ENCODE measurements at regions not wholly inside any gene's neighbourhood (a gene's known extent, or its start where the extent isn't known, plus 50 kb on each side); places are given as distances from the start of the nearest gene placed in this dataset.

GRCh38 chr11:76723548-76723947 is 53.0 kb upstream of the LRRC32 start:
- H3K79me2 ChIP-seq (ENCODE audit: control insufficient read depth, insufficient read depth, low read length): no peaks in the 10 kb centered on the region
- TF ChIP-seq, protein P1, sequence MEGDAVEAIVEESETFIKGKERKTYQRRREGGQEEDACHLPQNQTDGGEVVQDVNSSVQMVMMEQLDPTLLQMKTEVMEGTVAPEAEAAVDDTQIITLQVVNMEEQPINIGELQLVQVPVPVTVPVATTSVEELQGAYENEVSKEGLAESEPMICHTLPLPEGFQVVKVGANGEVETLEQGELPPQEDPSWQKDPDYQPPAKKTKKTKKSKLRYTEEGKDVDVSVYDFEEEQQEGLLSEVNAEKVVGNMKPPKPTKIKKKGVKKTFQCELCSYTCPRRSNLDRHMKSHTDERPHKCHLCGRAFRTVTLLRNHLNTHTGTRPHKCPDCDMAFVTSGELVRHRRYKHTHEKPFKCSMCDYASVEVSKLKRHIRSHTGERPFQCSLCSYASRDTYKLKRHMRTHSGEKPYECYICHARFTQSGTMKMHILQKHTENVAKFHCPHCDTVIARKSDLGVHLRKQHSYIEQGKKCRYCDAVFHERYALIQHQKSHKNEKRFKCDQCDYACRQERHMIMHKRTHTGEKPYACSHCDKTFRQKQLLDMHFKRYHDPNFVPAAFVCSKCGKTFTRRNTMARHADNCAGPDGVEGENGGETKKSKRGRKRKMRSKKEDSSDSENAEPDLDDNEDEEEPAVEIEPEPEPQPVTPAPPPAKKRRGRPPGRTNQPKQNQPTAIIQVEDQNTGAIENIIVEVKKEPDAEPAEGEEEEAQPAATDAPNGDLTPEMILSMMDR (optimal IDR thresholded peaks at IDR 0.05 in 1 of 3, IDR thresholded peaks at IDR 0.05 in 1 of 3, conservative IDR thresholded peaks at IDR 0.05 in 1 of 3; ENCODE audit: extremely low read depth in 1 of 3, insufficient read depth in 2 of 3, low read length in 3 of 3): no peak
- TF ChIP-seq EZH2 (IDR thresholded peaks at IDR 0.05; ENCODE audit: low read length): no peak
- H3K4me2 ChIP-seq (ENCODE audit: control insufficient read depth, extremely low read depth, insufficient read depth, low read depth, low read length): no peak overlapping the region
- no peaks in the 10 kb centered on the region for H3K9me1 ChIP-seq (ENCODE audit: control insufficient read depth, extremely low read depth, insufficient read depth, low read length)
- no peak overlapping the region for H2AFZ ChIP-seq (ENCODE audit: control insufficient read depth, low read length)
- H3K36me3 ChIP-seq (ENCODE audit: control insufficient read depth in 2 of 2, extremely low read depth in 1 of 2, insufficient read depth in 2 of 2, low read length in 2 of 2): no peaks in the 10 kb centered on the region
- H3K4me1 ChIP-seq (ENCODE audit: control insufficient read depth, extremely low read depth, insufficient read depth, low read length): no peaks in the 10 kb centered on the region
- DNase-seq (ENCODE audit: low read depth, low spot score): no peak
- no peak overlapping the region for H3K4me3 ChIP-seq (ENCODE audit: control insufficient read depth in 2 of 3, extremely low read depth in 1 of 3, insufficient read depth in 2 of 3, low read depth in 1 of 3, low read length in 3 of 3)
- dilution Hi-C loops (cut with MboI; ENCODE audit: extremely low pct_ligation_motif_present, low sequenced_read_pairs): no loop called here
- no peaks in the 10 kb centered on the region for H4K20me1 ChIP-seq (ENCODE audit: control insufficient read depth, extremely low read depth, insufficient read depth, low read length)
- FAIRE-seq: no peak
- peaks cover 18% of the 10 kb centered on the region for H3K27me3 ChIP-seq (ENCODE audit: control insufficient read depth, extremely low read depth, insufficient read depth, low read length)
- no peak overlapping the region for H3K9ac ChIP-seq (ENCODE audit: control insufficient read depth, extremely low read depth, insufficient read depth, low read length)
- no peaks in the 10 kb centered on the region for H3K9me3 ChIP-seq (ENCODE audit: control insufficient read depth, low read depth, low read length)
- no peak overlapping the region for H3K27ac ChIP-seq (ENCODE audit: control insufficient read depth, insufficient read depth, low read length)

DNA sequence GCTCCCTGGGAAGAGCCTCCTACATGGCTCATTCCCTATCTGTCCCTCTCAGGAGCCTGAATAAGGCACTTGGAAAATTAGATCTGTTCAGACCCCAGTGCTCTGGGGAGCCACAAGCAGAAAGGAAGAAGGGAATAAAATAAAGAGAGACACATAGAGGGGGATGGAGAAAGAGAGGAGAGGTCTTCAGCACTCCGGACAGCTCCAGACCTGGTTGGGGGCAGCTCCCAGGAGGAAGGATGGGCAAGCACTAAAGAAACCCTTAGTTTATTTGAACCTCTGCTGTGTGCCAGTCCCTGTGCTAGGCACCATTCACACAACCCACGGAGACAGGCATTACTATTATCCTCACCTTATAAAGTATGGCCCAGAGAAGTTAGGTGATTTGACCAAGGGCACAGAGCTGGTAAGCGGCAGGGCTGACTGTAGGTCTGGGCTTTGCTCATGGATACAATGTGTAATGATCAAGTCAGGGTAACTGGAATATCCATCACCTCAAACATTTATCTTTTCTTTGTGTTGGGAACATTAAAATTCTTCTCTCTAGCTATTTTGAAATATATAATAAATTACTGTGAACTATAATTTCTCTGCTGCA is 53.7 kb upstream of the LRRC32 start:
- Histone ChIP-seq H3K9me1 (ENCODE audit: control insufficient read depth, extremely low read depth, insufficient read depth, low read length) (no peaks in the 10 kb centered on the region), H3K9me3 (ENCODE audit: control insufficient read depth, low read depth, low read length) (no peaks in the 10 kb centered on the region), H3K27ac (ENCODE audit: control insufficient read depth, insufficient read depth, low read length) (no peak overlapping the region), H3K36me3 (ENCODE audit: control insufficient read depth in 2 of 2, extremely low read depth in 1 of 2, insufficient read depth in 2 of 2, low read length in 2 of 2) (no peaks in the 10 kb centered on the region), H3K27me3 (ENCODE audit: control insufficient read depth, extremely low read depth, insufficient read depth, low read length) (peaks cover 18% of the 10 kb centered on the region), H3K9ac (ENCODE audit: control insufficient read depth, extremely low read depth, insufficient read depth, low read length) (no peak overlapping the region), H3K4me1 (ENCODE audit: control insufficient read depth, extremely low read depth, insufficient read depth, low read length) (no peaks in the 10 kb centered on the region), H3K79me2 (ENCODE audit: control insufficient read depth, insufficient read depth, low read length) (no peaks in the 10 kb centered on the region), H3K4me2 (ENCODE audit: control insufficient read depth, extremely low read depth, insufficient read depth, low read depth, low read length) (no peak overlapping the region), H4K20me1 (ENCODE audit: control insufficient read depth, extremely low read depth, insufficient read depth, low read length) (no peaks in the 10 kb centered on the region), H3K4me3 (ENCODE audit: control insufficient read depth in 2 of 3, extremely low read depth in 1 of 3, insufficient read depth in 2 of 3, low read depth in 1 of 3, low read length in 3 of 3) (no peak overlapping the region), H2AFZ (ENCODE audit: control insufficient read depth, low read length) (no peak overlapping the region)
- FAIRE-seq (no peak), DNase-seq (ENCODE audit: low read depth, low spot score) (no peak)
- TF ChIP-seq EZH2 (IDR thresholded peaks at IDR 0.05; ENCODE audit: low read length): no peak
- TF ChIP-seq, protein P1 (optimal IDR thresholded peaks at IDR 0.05 in 1 of 3, IDR thresholded peaks at IDR 0.05 in 1 of 3, conservative IDR thresholded peaks at IDR 0.05 in 1 of 3; ENCODE audit: extremely low read depth in 1 of 3, insufficient read depth in 2 of 3, low read length in 3 of 3): no peak
- dilution Hi-C loops (cut with MboI; ENCODE audit: extremely low pct_ligation_motif_present, low sequenced_read_pairs): no loop called here

Data from keratinocyte (primary cell).